Ectodermal cell (in vitro differentiated cells): ENCODE measurements at regions not wholly inside any gene's neighbourhood (a gene's known extent, or its start where the extent isn't known, plus 50 kb on each side); places are given as distances from the start of the nearest gene placed in this dataset.

Experiments
- H3K27ac ChIP-seq: 2 replicates; pipeline ENCODE4 v1.7.0; 2013; ENCODE audit warnings: mild to moderate bottlenecking, low read depth, low read length; ENCODE audit not compliant: insufficient read depth, poor library complexity, severe bottlenecking
- H3K27me3 ChIP-seq: 2 replicates; pipeline ENCODE4 v1.7.0; 2013; ENCODE audit warnings: mild to moderate bottlenecking, low read length; ENCODE audit not compliant: insufficient read depth, control insufficient read depth, poor library complexity, severe bottlenecking
- H3K36me3 ChIP-seq: one replicate; pipeline ENCODE4 v1.7.0; 2013; ENCODE audit warnings: low read length; ENCODE audit not compliant: control insufficient read depth, insufficient read depth
- H3K4me1 ChIP-seq: one replicate; pipeline ENCODE4 v1.7.0; 2013; ENCODE audit warnings: low read length; ENCODE audit not compliant: control insufficient read depth, insufficient read depth
- H3K4me3 ChIP-seq: 2 replicates; pipeline ENCODE4 v1.7.0; 2013; ENCODE audit warnings: low read depth, low read length, control low read depth; ENCODE audit not compliant: insufficient read depth
- H3K9me3 ChIP-seq: 2 replicates; pipeline ENCODE4 v1.7.0; 2013; ENCODE audit warnings: mild to moderate bottlenecking, low read length, moderate library complexity; ENCODE audit not compliant: control insufficient read depth
- WGBS, 2 experiments: methylation state at CpG; one replicate each; pipeline ENCODE4 v1.1.7; 2013; ENCODE audit warnings: missing lambda C conversion rate in 2 of 2; 5-methylcytosine and 5-hydroxymethylcytosine counted together

GRCh38 chr14:89534902-89535685 lies 118.1 kb upstream of the FOXN3 start:
- Histone ChIP-seq H3K27ac (no peak overlapping the region), H3K4me3 (no peak overlapping the region), H3K27me3 (no peaks in the 10 kb centered on the region), H3K36me3 (no peaks in the 10 kb centered on the region), H3K4me1 (no peaks in the 10 kb centered on the region), H3K9me3 (no peaks in the 10 kb centered on the region)
- WGBS, 2 experiments, result 92 to 100% methylated on average over 3 to 4 of the region's 4 CpGs

- Histone ChIP-seq H3K36me3 (no peaks in the 10 kb centered on the region), H3K9me3 (no peaks in the 10 kb centered on the region), H3K27ac (no peak overlapping the region), H3K4me3 (no peak overlapping the region), H3K4me1 (no peaks in the 10 kb centered on the region), H3K27me3 (no peaks in the 10 kb centered on the region)
- 85 to 100% methylated on average over 3 of the region's 4 CpGs for WGBS, 2 experiments
Observed at GRCh38 chr14:89533766-89534165, 116.7 kb upstream of the FOXN3 start.

GRCh38 chr14:89533136-89533535 lies 116.1 kb upstream of the FOXN3 start:
- Histone ChIP-seq H3K4me3 (no peak overlapping the region), H3K9me3 (no peaks in the 10 kb centered on the region), H3K36me3 (no peaks in the 10 kb centered on the region), H3K27ac (no peak overlapping the region), H3K4me1 (no peaks in the 10 kb centered on the region), H3K27me3 (no peaks in the 10 kb centered on the region)
- 88 to 91% methylated on average over 12 of the region's 12 CpGs for WGBS, 2 experiments

GRCh38 chr14:89531661-89532335 lies 114.8 kb upstream of the FOXN3 start:
- 93 to 95% methylated on average over 9 of the region's 9 CpGs for WGBS, 2 experiments
- Histone ChIP-seq H3K27me3 (no peaks in the 10 kb centered on the region), H3K36me3 (no peaks in the 10 kb centered on the region), H3K9me3 (no peaks in the 10 kb centered on the region), H3K4me3 (no peak overlapping the region), H3K4me1 (no peaks in the 10 kb centered on the region), H3K27ac (no peak overlapping the region)

- no peaks in the 10 kb centered on the region for H3K27me3 ChIP-seq
- no peak overlapping the region for H3K27ac ChIP-seq
- no peaks in the 10 kb centered on the region for H3K9me3 ChIP-seq
- H3K4me3 ChIP-seq, result no peak overlapping the region
- WGBS, 2 experiments, result 71 to 74% methylated on average over 4 of the region's 4 CpGs
- H3K4me1 ChIP-seq, result no peaks in the 10 kb centered on the region
- no peaks in the 10 kb centered on the region for H3K36me3 ChIP-seq
Observed at GRCh38 chr14:89524990-89525667, 108.1 kb upstream of the FOXN3 start.

GRCh38 chr14:89524412-89524811 lies 107.4 kb upstream of the FOXN3 start:
- H3K4me1 ChIP-seq, result no peaks in the 10 kb centered on the region
- H3K4me3 ChIP-seq, result no peak overlapping the region
- H3K9me3 ChIP-seq, result no peaks in the 10 kb centered on the region
- H3K27me3 ChIP-seq, result no peaks in the 10 kb centered on the region
- no peak overlapping the region for H3K27ac ChIP-seq
- H3K36me3 ChIP-seq, result no peaks in the 10 kb centered on the region

GRCh38 chr14:89521988-89522387 lies 105.0 kb upstream of the FOXN3 start:
- no peaks in the 10 kb centered on the region for H3K36me3 ChIP-seq
- no peaks in the 10 kb centered on the region for H3K4me1 ChIP-seq

GRCh38 chr14:89519040-89519439 lies 102.0 kb upstream of the FOXN3 start:
- Histone ChIP-seq H3K27ac (no peak overlapping the region), H3K4me1 (no peaks in the 10 kb centered on the region), H3K36me3 (no peaks in the 10 kb centered on the region), H3K9me3 (no peaks in the 10 kb centered on the region), H3K27me3 (no peaks in the 10 kb centered on the region), H3K4me3 (no peak overlapping the region)
- WGBS, 2 experiments, result 91 to 92% methylated on average over 10 of the region's 10 CpGs

More at GRCh38 chr14:89521988-89522387, 105.0 kb upstream of the FOXN3 start:
- Histone ChIP-seq H3K9me3 (no peaks in the 10 kb centered on the region), H3K27me3 (no peaks in the 10 kb centered on the region), H3K27ac (no peak overlapping the region), H3K4me3 (no peak overlapping the region)

- Histone ChIP-seq H3K9me3 (no peaks in the 10 kb centered on the region), H3K27ac (no peak overlapping the region)
Observed at GRCh38 chr14:89516173-89516572, 99.1 kb upstream of the FOXN3 start.

GRCh38 chr14:89514601-89515000 lies 97.6 kb upstream of the FOXN3 start:
- H3K27me3 ChIP-seq, result no peaks in the 10 kb centered on the region
- H3K36me3 ChIP-seq, result no peaks in the 10 kb centered on the region
- no peaks in the 10 kb centered on the region for H3K4me1 ChIP-seq
- no peak overlapping the region for H3K4me3 ChIP-seq
- H3K9me3 ChIP-seq, result no peaks in the 10 kb centered on the region
- WGBS, 2 experiments, result 93 to 95% methylated on average over 11 of the region's 11 CpGs
- H3K27ac ChIP-seq, result no peak overlapping the region

More at GRCh38 chr14:89516173-89516572, 99.1 kb upstream of the FOXN3 start:
- WGBS, 2 experiments, result 95 to 100% methylated on average over 5 of the region's 5 CpGs
- Histone ChIP-seq H3K36me3 (no peaks in the 10 kb centered on the region), H3K4me1 (no peaks in the 10 kb centered on the region), H3K4me3 (no peak overlapping the region), H3K27me3 (no peaks in the 10 kb centered on the region)
